HUDEP-2 (cell line): ENCODE measurements at regions not wholly inside any gene's neighbourhood (a gene's known extent, or its start where the extent isn't known, plus 50 kb on each side); places are given as distances from the start of the nearest gene placed in this dataset.
A peak's percentile ranks its signal among the peaks of the same experiment; 100 is the strongest.

Experiments used
- DNase-seq, 76 experiments: peaks; one replicate each; lab custom pipeline; 2025; ENCODE audit not compliant: unreplicated experiment in 76 of 76; lab: John Stamatoyannopoulos, UW

DNA sequence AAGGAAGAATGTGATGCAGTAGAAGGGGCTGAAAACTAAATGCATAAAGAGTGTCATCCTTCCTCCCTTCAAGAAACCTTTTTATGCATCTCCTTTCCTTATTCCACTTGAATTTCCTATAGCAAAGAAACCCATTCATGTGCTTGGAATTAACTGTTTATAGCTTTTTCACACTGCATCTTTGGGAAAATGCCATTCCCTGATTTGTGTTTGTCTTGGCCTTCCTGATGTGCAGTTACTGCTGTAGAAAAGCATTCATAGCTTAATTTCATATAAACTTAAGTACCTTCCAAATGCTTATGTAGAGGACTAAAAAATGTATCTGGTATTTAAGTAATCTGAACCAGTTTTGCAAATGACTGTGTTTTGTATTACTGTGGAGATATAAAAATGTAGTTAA lies 61.8 kb downstream of the SDR9C7 start:
- DNase-seq = no peak

DNA sequence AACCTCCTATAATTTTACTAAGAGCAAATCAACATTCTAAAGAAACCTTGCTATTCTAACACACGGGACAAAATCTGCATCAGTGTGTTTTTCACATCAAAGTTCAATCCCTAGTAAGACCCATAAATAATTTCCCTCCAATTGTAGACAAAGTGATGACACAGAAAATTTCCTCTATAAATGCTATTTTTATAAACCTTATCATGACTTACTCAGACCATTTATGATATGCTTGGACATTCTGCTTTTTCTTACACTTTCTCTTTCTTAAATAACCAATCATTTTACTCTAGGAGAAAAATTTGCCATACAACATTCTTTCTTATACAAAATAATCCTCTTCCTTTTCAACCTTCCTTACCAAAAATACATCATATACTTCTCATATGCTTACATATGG lies 67.0 kb downstream of the SDR9C7 start:
- no peak for DNase-seq

DNA sequence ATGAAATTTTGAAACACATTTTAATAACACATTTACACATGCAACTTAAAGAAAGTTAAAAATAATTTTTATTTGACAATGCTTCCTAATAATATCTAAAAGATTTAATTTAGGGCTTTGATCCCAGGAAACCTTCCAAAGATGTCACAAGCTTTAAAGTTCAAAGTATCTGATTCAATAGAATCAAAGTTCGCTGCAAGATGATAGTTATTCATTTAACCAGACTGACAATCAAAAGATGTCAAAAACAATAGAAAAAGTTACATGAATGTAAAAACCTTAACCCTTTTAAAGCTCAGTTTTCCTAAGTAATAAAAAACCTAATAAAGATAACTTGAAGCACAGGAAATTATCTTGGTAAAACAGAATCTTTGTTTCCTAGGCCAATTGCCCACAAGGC lies 67.7 kb downstream of the SDR9C7 start:
- DNase-seq = no peak

DNA sequence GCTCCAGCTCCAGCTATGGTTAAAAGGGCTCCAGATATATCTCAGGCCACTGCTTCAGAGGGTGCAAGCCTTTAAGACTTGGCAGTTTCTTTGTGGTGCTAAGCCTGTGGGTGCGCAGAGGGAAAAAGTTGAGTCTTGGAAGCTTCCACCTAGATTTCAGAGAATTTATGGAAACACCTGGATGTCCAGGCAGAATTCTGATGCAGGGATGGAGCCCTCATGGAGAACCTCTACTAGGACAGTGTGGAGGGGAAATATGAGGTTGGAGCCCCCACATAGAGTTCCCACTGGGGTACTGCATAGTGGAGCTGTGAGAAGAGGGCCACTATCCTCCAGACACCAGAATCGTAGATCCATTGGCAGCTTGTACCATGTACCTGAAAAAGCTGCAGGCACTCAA lies 69.9 kb downstream of the SDR9C7 start:
- no peak for DNase-seq

DNA sequence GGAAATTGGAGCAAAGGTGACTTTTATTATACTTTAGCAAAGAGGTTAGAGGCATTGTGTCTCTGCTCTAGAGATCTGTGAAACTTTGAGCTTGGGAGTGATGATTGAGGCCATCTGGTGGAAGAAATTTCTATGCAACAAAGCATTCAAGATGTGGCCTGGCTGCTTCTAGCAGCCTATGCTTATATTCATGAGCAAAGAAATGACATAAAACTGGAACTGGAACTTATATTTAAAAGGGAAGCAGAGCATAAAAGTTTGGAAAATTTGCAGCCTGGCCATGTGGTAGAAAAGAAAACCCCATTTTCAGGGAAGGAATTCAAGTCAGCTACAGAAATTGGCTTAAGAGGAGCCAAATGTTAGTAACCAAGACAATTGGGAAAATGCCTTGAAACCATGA lies 70.4 kb downstream of the SDR9C7 start:
- DNase-seq = no peak

DNA sequence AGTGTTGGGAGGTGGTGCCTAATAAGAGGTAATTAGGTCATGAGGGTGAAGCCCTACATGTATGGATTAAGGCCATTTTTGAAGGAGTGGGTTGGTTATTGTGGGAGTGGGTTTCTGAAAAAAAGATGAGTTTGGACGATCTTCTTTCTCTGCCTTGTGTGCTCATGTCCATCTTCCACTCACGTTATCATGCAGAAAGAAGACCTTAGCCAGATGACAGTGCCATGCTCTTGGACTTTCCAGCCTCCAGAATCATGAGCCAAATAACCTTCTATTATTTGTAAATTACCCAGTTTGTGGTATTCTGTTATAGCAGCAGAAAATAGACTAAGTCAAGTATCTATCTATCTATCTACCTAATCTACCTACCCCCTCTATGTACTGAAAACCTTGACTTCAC lies 71.9 kb downstream of the SDR9C7 start:
- DNase-seq = no peak

DNA sequence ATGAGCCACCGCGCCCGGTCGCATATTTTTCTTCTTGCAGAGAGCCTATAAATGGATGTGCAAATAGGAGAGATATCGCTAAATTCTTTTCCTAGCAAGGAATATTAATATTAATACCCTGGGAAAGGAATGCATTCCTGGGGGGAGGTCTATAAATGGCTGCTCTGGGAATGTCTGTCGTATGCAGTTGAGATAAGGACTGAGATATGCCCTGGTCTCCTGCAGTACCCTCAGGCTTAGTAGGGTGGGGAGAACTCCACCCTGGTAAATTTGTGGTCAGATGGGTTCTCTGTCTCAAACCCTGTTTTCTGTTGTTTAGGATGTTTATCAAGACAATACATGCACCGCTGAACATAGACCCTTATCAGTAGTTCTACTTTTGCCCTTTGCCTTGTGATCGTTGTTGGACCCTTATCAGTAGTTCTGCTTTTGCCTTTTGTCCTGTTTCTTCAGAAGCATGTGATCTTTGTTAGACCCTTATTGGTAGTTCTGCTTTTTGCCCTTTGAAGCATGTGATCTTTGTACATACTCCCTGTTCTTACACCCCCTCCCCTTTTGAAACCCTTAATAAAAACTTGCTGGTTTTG lies 80.7 kb downstream of the SDR9C7 start:
- DNase-seq = peak in 38 of 76 experiments; percentile 7 to 85 (median 26)

DNA sequence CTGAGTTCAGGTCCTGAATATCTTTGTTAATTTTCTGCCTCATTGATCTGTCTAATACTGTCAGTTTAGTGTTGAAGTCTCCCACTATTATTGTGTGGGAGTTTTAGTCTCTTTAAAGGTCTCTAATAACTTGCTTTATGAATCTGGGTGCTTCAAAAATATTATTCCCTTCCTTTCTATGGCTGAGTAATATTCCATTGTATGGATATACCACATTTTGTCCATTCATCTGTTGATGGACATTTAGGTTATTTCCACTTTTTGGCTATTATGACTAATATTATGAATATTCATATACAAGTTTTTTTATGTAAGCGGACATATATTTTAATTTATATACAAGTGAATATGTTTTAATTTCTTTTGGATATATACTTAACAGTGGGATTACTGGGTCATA lies 82.7 kb downstream of the SDR9C7 start:
- no peak for DNase-seq

DNA sequence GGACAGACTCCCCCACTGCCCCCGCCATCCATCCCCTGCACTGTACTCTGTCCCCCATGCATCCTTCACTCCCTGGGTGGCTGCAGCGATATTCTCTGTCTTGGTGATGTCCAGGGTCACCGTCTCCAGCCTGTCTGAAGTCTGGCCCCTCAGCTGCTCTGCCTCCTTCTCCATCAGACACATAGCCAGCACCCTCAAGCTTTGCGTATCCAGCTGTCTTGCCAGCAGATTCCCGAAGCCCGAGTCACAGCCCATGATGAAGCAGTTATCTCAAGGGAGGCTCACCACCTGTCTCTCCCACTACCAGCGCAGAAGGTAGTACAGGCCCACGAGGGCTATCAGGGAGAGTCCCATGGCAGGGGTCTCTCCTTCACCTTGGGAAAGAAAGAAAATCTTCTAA lies 77.8 kb downstream of the HSD17B6 start:
- DNase-seq = no peak

DNA sequence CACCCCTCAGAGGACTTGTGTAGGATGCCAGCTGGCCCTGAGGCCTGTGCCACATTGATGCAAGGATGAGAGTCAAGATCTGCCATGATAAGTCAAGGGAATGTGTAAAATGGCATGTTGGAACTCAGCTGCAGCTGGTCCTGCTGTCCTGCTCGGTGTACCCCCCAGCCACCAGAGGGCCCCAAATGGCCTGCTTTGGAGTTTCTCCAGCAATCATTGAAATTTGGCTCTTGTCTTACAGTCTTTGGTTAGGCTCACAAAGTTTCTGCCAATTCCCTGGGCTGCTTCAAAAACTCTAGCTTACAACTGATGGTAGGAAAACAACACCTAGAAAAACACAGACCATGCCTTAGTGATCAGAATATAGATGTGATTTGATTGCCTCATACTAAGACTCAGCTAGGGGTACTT lies 76.8 kb downstream of the HSD17B6 start:
- peak in 58 of 76 experiments; percentile 2 to 82 (median 38) for DNase-seq

DNA sequence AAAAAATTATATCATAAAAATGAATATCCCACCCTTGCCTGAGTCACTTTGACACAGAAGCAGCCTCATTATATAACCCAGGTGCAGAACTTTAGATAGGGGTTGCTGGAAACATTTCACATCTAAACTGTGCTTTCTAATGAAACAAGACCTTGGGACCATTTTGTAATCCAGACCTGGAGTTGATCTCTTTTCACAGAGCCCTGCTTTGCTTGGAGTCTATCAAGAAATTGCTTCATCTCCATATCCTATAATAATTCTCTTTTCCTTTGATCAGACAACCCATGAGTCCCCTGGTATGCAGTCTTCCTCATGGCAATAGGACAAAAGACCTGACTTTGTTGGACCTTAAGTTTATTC lies 76.3 kb downstream of the HSD17B6 start:
- DNase-seq = no peak

DNA sequence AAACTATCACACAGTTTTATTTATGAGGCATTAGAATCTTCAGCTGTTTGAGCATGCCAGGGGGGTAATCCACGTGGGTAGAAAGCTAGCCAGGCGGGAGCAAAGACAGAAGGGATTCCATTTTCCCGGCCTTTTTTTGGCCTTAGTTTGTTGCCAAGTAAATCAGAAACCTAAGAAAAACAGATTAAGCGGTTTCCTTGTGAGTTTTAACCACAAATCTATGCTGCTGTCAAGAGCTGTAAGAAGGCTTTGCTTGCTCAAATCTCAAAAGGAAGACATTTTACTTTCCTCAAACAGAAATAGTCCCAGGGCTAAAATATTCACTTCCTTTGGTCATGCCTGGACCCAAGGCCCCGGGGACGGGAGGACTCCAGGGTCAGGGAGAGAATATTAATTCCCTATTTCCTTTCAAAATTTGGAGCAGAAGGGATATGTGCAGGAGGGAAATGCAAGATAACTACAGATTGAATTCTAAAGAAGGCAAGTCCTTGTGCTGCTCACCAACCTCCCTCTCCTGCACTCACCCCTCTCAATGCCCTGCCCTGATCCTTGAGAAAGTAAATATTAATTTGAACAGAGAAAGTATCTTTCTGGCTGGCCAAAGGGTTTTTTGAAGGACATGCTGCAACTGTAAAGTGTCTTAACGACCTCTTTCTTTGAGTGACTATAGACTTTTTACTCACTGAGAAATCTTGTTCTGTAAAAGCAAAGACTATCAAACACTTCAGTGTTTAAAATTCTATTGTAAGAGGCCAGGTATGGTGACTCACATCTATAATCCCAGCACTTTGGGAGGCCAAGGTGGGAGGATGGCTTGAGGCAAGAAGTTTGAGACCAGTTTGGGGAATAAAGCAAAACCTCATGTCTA lies 75.7 kb downstream of the HSD17B6 start:
- no peak for DNase-seq
